HG02759 (cell line): ENCODE measurements at regions not wholly inside any gene's neighbourhood (a gene's known extent, or its start where the extent isn't known, plus 50 kb on each side); places are given as distances from the start of the nearest gene placed in this dataset.

ENCODE experiments used
- ATAC-seq: cut with Tn5 transposase; IDR thresholded peaks from one replicate; pipeline ENCODE4 v1.9.1; 2021; ENCODE audit warnings: mild to moderate bottlenecking, moderate library complexity; ENCODE audit not compliant: unreplicated experiment

DNA sequence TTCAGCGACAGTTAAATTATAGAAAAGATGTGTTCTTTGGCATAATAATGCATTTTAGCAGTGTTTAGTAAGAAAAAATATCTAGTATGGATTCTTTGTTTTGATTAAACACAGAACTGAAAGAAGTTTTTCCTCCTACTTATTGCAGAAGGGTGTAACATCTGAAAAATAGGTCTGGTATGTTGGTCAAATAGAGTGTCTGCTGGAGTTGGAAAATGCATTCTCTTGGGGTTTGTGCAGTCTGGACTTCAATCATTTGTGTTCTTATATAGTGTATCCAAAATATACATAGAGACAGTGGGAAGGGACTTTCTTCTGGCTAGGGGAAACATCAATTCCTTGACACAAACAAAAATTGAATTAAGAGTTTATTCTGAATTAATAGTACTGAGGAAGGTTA, 132.4 kb upstream of the MAN1A1 start:
- ATAC-seq = no peak

DNA sequence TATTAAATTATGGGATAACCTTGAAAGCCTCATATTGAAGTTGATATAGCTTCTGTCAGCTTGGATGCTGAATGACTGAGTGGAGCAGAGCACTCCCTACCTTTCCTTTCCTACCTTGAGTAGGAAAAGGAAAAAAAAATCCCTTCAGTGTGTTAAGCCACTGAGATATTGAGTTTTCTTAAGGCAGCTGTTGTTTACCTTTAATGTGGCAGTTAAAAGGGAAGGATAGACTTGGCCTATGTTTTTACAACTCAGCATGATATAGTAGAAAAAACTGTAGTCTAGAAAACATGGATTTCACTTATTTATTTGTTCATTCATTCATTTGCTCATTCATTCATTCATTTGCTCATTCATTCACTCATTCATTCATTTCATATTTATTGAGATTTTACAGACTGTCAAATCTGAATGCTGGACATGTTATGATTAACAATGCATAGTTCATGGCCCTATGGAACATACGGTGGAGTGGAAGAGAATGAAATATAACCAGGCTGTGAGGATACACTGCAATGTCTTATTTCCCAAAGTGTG, 131.5 kb upstream of the MAN1A1 start:
- ATAC-seq = no peak

DNA sequence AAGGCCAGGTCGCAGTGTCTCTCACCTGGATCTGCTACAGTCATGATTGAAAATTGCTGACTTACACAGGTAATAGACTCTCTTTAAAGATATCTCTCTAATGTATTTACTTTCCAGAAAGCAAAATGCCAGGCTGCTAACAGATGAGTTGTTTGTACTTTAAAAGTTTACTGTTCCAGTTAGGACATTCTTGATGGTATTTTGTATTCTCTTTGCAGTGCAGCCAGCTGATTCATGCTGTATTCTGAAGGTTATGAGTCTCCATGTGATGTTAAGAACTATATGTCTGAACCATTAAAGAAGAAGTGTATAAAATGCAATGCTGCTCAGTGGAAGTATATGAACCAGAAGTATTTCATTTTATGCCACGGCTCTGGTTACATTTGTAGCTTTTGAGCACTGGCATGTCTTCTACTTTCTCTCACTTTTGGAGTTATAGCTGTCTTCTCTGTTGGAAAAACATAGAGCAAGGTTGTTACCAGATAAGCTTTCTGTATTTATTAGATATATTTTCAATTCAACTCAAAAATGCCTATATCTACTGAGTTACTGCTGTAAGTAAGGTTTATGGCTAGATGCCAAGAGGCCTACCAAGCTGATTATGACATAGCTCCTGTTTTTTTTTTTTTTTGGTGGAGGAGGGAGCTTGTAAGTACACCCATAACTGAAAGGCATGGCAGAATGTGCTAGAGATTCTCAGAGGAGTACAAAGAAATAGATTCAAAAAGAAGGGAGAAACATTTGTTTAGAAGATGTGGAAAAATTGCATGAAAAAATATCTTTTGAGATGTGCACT, 130.5 kb upstream of the MAN1A1 start:
- ATAC-seq = no peak

DNA sequence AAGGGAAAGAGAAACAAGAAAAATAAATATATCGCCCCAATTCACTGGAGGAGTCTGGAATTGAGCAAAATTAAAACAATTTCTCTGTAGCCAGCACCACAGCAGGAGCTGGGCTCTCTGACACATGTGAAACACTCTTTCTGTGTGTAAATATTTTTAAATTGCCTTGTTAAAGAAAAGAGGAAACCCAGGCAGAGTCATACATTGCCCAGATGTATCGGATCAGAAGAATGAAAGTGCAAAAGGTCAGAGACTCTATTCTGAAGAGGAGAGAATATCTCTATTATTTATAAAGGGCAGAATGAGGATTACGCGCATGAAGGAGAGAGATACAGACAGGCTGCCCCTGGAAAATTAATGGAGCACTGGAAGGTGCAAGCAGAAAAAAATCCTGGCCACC, 127.0 kb upstream of the MAN1A1 start:
- peak; percentile 92 for ATAC-seq

DNA sequence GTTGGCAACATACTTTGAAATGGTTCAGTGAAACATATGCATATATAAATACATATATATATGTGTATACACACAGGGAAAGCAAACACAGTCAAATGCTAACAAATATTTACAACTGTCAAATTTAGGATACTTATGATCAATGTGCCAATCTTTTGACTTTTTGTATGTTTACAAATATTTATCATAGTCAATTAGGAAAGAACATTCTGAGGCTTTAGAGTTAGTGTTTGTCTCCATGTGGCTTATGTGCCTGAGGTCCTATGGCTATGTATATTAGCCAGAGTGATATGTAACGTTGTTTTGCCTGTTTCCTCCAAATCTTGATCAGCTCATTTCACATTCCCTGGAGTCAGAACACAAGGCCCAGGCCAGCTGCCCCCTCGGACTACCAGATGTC, 126.5 kb upstream of the MAN1A1 start:
- peak; percentile 9 for ATAC-seq

DNA sequence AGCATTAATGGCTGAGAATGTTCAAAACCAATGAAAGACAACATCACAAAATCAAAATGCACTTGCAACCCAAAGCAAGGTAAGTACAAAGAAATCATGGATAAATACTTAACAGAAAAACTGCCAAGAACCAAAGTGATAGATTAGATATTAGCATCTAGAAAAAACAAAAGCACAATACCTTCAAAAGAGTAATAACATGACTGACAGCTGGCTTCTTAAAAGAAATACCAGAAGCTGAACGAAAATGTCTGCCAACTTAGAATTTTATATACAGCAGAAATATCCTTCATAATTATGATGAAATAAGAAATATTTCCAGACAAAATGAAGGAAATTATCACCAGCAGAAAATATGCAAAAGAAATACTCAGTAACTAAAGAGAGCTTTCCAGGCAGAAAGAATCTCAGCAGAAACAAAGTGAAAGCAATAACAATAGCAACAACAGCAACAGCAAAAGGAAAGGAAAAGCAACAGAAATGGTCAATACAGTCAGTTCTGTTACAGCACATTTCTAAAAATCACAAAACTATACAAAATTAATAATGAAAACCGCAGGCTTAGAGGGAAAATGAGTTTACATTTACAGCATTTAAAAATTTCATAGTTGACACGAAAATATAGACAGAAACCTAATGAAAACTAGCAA, 121.5 kb upstream of the MAN1A1 start:
- ATAC-seq = no peak

DNA sequence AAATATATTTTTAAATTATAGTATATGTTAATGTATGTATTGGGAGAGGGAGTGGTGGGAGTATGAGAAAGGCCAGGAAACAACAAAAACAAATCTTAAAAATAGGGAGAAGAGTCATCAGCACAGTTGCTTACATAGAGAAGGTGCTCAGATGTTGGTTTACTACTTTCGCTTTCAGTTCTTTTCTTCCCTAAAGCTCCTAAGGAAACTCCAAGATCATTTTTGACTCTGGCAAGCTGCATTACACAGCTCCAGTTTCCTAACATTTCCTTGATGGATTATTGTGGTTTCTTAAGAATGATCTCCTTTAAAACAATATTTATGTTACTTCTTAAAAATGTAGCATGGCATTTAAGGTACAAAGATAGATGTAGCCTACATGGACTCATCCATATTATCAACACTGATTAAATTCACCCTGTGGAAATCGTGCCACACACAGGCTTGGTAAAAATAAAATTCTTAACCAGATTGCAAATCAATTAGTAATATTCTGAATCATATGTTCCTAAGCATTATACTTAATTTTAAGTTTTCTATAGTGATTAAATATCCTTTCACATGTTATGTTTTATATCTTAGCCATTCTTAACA, 118.0 kb upstream of the MAN1A1 start:
- ATAC-seq = no peak

DNA sequence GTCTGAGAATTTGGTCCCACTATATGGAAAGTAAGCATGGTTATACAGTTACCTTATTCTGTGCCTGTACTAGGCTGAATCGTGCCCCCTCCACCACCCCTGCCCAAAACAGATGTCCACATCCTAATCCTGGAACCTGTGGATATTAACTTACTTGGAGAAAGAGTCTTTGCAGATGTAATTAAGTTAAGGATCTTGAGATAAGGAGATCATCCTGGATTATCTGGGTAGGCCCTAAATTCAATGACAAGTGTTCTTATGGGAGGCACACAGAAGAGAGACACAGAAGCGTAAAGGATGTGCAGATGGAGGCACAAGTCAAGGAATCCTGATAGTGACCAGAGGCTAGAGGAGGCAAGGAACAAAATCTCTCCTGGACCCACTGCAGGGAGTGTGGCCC, 116.7 kb upstream of the MAN1A1 start:
- ATAC-seq = no peak

DNA sequence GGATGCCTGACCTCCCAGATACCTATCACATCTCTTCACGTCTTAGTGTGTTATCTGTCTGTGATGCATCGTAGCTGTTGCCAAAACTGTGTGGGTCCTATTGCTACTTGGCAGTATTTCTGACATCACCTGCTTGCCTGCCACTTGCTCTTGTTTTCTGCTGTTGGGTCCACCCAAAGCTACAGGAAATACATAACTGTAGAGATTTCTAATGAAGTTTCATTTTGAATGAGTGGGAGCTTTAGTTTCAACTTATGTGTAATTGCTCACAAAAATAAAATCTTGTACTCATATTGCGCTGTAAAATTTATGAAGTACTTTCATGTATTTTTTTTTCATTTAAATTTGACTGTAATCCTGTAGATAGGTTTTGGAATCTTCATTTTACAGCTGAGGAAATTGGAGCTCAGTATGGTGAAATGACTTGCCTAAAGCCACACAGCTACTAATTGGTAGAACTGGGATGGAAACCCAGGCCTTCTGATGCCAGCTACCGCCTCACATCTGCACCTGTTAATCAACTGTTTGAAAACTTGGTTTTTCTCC, 113.6 kb upstream of the MAN1A1 start:
- peak; percentile 80 for ATAC-seq

DNA sequence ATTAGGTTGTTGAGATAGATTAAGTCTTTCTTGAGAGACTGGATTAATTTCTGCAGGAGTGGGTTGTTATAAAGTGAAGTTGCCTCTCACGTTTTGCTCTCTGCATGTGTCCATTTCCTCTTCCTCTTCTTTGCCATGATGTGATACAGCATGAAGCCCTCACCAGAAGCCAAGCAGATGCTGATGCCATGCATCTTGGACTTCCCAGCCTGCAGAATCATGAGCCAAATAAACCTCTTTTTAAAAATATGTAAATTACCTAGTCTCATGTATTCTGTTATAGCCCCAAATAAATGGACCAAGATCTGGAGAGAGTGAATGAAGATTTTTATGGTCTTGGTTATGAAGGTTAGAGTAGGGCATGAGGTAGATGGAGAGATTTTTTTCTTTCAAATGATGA, 111.6 kb upstream of the MAN1A1 start:
- ATAC-seq = no peak

DNA sequence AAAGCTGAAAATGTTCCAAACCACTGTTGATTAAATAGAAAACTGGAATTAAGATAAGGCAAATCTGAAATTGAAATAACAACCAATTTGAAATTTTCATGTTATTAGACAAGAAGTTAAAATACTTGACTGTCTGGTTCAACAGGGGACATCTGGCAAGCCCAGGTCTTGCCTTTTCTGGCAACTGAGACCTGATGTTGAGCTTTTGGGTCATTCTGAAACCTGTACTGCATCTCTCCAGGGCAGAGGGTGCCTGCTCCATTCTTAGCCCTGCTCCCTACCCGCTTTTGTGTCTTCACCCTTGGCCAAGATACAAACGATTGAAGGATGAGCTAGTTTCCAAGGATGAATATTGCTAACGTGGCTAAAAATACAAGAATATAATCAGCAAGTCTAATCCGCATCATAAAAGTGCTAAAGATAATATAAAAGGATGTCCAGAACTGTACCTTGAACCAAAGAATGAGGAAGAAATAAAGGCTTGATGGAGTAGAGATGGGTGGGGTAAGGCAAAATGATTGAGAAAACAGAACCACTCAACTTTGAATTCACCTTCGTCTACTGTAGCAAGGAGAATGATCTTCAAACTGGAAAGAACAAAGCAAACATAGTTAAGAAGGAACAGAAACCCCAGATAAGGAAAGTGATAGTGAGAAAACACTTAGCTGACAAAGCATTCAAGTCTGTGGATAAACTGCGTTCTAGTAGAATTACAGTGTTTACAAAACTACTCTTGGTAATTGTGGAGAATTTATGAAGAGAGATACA, 109.8 kb upstream of the MAN1A1 start:
- peak; percentile 58 for ATAC-seq

DNA sequence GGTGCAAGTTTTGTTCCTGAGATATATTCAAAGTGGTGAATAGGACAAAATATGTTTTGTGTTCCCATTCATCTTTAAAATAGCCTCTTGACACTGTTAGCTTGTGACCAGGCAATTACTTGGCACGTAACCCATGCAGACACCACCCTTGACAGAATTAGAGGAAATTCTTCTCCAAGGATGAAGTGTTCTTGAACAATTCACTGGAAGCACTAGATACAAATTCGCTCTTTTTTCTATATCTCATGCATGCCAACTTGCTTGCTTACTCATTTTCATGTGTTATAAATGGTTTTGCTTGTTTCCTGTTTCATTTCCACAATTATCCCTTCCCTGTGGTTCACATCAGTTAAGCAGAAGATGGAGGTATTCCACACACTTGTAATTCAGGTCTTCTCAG, 105.2 kb upstream of the MAN1A1 start:
- no peak for ATAC-seq

DNA sequence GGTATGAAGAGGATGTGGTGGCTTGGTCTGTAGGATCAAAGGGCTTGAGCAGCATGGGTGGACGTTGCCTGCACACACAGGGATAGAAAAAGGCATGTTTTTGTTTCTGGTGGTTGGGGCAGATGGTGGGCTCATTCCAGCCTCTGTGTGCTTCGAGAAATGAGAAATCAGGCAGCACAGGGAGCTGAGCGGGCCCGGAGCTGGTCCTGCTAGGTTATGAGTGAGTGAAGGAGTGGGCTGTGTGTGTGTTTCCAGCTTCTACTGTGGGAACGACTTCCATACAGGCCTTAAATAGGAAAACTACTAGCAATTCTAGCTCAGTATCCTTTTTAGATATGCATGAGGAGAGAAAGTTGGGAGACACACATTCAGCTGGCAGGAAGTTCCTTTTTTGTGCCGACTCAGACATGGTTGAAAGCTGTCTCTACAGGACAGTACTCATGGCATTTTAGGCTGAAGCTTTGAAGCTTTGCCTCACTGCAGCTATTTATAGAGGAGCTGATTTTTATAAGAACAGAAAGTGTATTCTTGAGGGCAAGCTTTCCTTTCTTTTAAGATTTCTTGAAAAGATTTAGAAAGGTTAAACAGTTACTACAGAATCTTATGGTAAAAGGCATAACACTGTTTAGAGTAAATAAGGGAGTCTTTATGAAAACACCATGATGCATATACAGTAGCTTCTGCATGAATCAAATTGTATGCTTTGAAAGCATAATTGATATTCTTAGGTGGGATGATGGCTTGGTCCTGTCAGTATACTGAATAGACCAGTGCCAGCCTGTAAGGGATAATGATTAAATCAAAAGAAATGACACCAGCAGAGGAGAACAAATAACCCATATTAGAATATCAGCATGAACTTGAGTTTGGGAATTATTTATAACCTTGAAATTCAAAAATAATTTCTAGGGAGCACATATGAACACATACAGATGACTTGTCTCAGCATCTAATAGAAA, 104.0 kb upstream of the MAN1A1 start:
- ATAC-seq = no peak

DNA sequence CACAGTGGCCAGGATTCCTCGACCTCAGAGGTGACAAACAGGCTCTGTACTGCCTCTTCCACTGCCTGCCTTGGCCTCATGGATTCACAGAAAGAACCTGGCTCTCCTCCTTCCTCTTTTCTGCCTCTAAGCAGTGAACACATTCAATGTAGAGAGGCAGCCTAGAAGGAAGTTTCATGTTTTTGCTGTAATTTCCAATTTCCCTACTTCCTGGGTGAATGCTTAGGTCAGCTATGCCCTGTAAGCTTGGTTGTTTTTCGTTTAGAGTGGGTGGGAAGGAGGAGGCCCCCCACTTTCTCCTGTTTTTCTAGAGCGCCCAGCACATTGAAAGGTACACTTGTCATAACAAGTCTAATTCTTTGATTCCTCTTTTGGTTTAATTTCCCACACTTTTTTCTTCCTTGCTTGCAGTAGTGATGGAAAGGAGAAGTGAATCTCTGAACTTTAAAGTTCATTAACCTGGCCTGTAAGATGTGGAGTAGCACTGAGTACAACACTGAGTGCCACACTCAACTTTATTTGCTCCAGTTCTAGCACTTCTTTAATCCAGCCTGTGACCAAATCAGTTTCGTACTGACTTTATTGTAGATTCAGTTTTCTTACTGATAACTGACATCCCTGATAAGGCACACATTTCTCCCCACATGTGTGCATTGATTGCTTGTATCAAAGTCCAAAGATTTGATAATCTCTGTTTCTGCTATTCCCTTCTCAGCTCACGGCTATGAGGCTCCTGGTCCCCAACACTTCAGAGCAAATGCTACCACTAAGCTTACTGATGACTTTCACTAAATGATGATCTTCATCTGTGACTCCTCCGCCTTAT, 100.0 kb upstream of the MAN1A1 start:
- ATAC-seq = no peak

DNA sequence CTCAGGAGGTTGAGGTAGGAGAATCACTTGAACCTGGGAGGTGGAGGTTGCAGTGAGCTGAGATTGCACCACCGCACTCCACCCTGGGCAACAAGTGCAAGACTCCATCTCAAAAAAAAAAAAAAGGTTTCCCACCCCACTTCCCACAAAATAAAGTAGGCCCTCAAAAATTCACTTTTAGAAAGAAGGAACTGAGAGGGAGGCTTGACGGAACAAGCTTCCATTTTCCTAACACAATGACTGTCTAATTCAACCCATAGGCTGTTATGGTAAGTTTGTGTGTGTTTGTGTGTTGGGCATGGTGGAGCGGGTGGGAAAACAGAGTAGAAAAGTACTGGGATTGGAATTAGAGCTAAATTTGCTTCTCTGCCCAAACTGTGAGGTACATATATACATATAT, 98.4 kb upstream of the MAN1A1 start:
- no peak for ATAC-seq

DNA sequence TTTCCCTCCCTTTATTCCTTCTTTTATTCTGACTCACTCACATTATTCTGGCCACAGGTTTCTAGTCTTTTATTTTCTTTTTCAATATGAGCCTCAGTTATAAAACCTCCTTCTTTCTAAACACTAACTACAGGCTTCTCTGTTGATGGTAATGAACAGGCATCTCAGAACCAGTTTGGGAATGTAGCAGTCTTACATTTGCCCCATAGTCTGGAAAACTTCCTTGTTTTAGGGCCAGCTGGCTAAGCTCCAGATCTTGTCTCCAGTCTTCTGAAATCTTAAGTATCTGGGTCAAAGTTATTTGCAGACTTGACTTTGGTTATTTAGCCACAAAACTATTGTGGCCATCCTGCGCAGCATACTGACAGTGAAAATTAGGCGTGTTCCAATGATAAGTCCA, 97.0 kb upstream of the MAN1A1 start:
- ATAC-seq = no peak

DNA sequence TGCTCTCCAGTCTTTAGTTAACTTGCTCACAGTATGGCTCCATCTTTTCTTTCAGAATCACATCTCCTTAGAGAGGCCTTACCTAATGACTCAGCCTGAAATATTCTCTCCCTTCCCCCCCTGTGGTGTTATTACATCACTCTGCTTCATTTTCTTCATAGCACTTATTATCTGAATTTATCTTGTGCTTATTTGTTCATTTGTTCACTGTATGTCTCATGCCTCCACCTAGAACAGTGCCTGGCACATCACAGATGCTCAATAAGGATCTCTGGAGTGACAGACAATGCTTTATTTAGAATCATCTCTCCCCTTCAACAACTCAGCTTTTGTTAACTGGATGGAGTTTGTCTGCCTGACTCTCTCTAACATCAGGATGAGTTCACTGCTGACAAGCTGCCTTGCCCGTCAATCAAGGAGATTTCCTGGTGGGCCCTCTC, 96.6 kb upstream of the MAN1A1 start:
- no peak for ATAC-seq

DNA sequence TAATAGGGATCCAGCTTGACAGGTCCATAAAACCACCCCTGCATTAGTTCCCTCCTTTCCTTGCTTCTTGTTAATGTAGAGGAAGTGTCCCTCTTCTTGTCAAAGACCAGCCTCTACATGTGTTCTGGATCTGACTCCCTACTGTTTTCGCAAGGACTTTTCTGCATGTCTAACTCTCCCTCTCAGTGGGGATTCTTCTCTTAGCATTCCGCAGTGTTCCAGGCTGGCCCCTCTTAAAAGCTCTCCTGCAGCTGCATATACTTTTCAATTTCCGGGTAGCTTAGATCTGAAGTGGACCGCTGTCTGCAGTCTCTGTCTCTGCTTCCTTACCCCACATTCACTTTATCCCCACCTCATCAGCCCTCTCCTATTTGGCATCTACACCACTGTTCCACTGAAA, 96.1 kb upstream of the MAN1A1 start:
- ATAC-seq = no peak
